CD4-positive, alpha-beta T cell treated with Interleukin-17A for 1 hour (primary cell): ENCODE measurements at regions not wholly inside any gene's neighbourhood (a gene's known extent, or its start where the extent isn't known, plus 50 kb on each side); places are given as distances from the start of the nearest gene placed in this dataset.

Experiments
- DNase-seq: peaks from one replicate; pipeline ENCODE4 v3.0.0-alpha.2; 2020

GRCh38 chr10:75347186-75347585, 54.4 kb downstream of the ZNF503 start:
- no peak for DNase-seq

- no peak for DNase-seq
These were observed 55.8 kb downstream of the ZNF503 start for GRCh38 chr10:75345738-75346137.

GRCh38 chr10:75344170-75344569, 57.4 kb downstream of the ZNF503 start:
- DNase-seq: no peak

- no peak for DNase-seq
These were observed 59.2 kb downstream of the ZNF503 start for GRCh38 chr10:75342397-75342796.

- no peak for DNase-seq
These were observed 65.6 kb downstream of the ZNF503 start for GRCh38 chr10:75335983-75336382.

- no peak for DNase-seq
These were observed 66.4 kb downstream of the ZNF503 start for GRCh38 chr10:75335191-75335590.

GRCh38 chr10:75334720-75335119, 66.8 kb downstream of the ZNF503 start:
- DNase-seq: no peak

GRCh38 chr10:75332081-75332480, 69.5 kb downstream of the ZNF503 start:
- no peak for DNase-seq

- no peak for DNase-seq
These were observed 70.5 kb downstream of the ZNF503 start for GRCh38 chr10:75331081-75331480.

GRCh38 chr10:75329190-75329745, 72.3 kb downstream of the ZNF503 start:
- no peak for DNase-seq

GRCh38 chr10:75326306-75326705, 75.3 kb downstream of the ZNF503 start:
- DNase-seq: no peak

- DNase-seq: no peak
These were observed 82.3 kb downstream of the ZNF503 start for GRCh38 chr10:75319274-75319673.

GRCh38 chr10:75314570-75314969, 78.8 kb upstream of the COMTD1 start:
- DNase-seq: no peak

GRCh38 chr10:75312440-75312839, 76.7 kb upstream of the COMTD1 start:
- DNase-seq: no peak

GRCh38 chr10:75305675-75306074, 69.9 kb upstream of the COMTD1 start:
- no peak for DNase-seq

GRCh38 chr10:75304741-75305390, 69.1 kb upstream of the COMTD1 start:
- DNase-seq: no peak

GRCh38 chr10:75304313-75304712, 68.6 kb upstream of the COMTD1 start:
- no peak for DNase-seq

- no peak for DNase-seq
These were observed 67.5 kb upstream of the COMTD1 start for GRCh38 chr10:75303045-75303777.

- DNase-seq: no peak
These were observed 66.3 kb upstream of the COMTD1 start for GRCh38 chr10:75302029-75302428.

- no peak for DNase-seq
These were observed 61.4 kb upstream of the COMTD1 start for GRCh38 chr10:75297021-75297599.

GRCh38 chr10:75295868-75296441, 60.2 kb upstream of the COMTD1 start:
- no peak for DNase-seq

- peak; percentile 47 for DNase-seq
These were observed 59.3 kb upstream of the COMTD1 start for GRCh38 chr10:75294866-75295701.

- no peak for DNase-seq
These were observed 58.7 kb upstream of the COMTD1 start for GRCh38 chr10:75294518-75294865.
